Thymus (tissue), 11 donors: ENCODE measurements at regions not wholly inside any gene's neighbourhood (a gene's known extent, or its start where the extent isn't known, plus 50 kb on each side); places are given as distances from the start of the nearest gene placed in this dataset.

Experiments
- DNase-seq, 9 donors: peaks; one replicate each; pipeline ENCODE4 v3.0.0-alpha.2; 2013; ENCODE audit warnings: low spot score in 9 of 9, low read depth in 6 of 9, missing footprints in 1 of 9
- H3K27ac ChIP-seq, 2 donors: one replicate each; pipeline ENCODE4 v1.5.1; 2013; ENCODE audit warnings: control low read depth in 1 of 2, low read depth in 1 of 2, low read length in 1 of 2, mild to moderate bottlenecking in 1 of 2, moderate library complexity in 1 of 2
- H3K27me3 ChIP-seq, 2 donors: one replicate each; pipeline ENCODE4 v1.5.1; 2013; ENCODE audit warnings: low read length in 1 of 2; ENCODE audit not compliant: control insufficient read depth in 2 of 2, insufficient read depth in 1 of 2
- H3K36me3 ChIP-seq, 2 donors: one replicate each; pipeline ENCODE4 v1.5.1; 2013; ENCODE audit warnings: low read length in 1 of 2, mild to moderate bottlenecking in 1 of 2, moderate library complexity in 1 of 2; ENCODE audit not compliant: control insufficient read depth in 2 of 2, insufficient read depth in 2 of 2
- H3K4me1 ChIP-seq, 2 donors: one replicate each; pipeline ENCODE4 v1.5.1; 2013; ENCODE audit warnings: low read length in 2 of 2; ENCODE audit not compliant: control insufficient read depth in 2 of 2, insufficient read depth in 2 of 2
- H3K4me3 ChIP-seq, 2 donors: one replicate each; pipeline ENCODE4 v1.5.1; 2013; ENCODE audit warnings: low read length in 2 of 2, control low read depth in 1 of 2, mild to moderate bottlenecking in 1 of 2
- H3K9me3 ChIP-seq, 2 donors: one replicate each; pipeline ENCODE4 v1.5.1; 2013; ENCODE audit warnings: low read length in 1 of 2, mild to moderate bottlenecking in 1 of 2; ENCODE audit not compliant: control insufficient read depth in 2 of 2, insufficient read depth in 1 of 2
- WGBS: extraction: QIAGEN DNeasy Blood & Tissue Kit; methylation state at CpG from one replicate; pipeline ENCODE4 v1.1.7; 2013; 5-methylcytosine and 5-hydroxymethylcytosine counted together
- donor health status: healthy.

DNA sequence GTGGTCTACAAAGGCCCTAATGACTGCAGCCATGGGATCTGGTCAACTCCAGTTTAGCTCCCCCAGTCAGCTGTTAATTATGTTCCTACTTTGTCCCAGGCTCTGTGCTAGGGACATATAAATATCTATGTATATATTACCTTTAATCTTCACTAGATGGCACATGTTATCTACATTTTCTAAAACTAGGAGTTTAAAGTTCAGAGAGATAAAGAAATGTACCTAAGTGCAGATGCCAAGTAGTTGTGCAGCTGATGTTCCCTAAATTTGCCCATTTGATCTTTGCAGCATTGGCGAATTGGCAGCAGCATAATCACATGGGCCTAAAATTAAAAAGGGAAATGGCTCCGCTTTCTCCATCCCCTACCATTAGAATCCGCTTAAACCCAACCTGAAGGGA lies 541.1 kb downstream of the MED13L start:
- DNase-seq: no peak
- H3K9me3 ChIP-seq: no peaks in the 10 kb centered on the region
- H3K4me3 ChIP-seq: no peak overlapping the region
- no peaks in the 10 kb centered on the region for H3K36me3 ChIP-seq
- WGBS: 97% methylated on average over 3 of the region's 3 CpGs
- H3K4me1 ChIP-seq: no peaks in the 10 kb centered on the region
- no peaks in the 10 kb centered on the region for H3K27me3 ChIP-seq
- H3K27ac ChIP-seq: no peak overlapping the region

DNA sequence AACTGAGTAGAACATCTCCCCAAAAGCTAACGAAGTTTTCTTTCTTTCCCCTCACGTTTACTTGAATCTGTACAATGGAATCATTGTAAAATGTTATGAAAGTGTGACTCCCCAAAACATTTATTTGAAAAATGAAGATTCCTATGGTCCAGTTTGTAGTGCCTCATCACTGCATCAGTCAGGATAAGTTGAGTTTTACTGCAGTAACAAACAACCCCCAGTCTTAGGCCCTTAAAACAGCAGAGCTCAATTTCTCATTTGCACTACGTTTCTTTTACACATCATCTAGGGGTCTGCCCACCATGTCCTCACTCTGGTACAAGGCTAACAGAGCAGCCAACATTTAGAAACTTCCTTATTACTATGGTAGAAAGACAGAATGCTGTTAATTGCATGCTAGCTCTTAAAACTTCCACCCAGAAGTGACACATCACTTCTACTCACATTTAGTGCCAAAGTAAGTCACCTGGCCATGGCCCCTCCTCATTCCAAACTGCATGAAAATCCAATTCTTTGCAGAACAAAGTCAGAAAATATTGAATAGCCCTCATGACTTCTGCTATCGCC lies 546.4 kb downstream of the MED13L start:
- 73% methylated on average over 4 of the region's 4 CpGs for WGBS
- Histone ChIP-seq H3K4me1 (no peaks in the 10 kb centered on the region), H3K27me3 (no peaks in the 10 kb centered on the region), H3K9me3 (no peaks in the 10 kb centered on the region), H3K4me3 (no peak overlapping the region), H3K27ac (no peak overlapping the region), H3K36me3 (no peaks in the 10 kb centered on the region)
- no peak for DNase-seq

DNA sequence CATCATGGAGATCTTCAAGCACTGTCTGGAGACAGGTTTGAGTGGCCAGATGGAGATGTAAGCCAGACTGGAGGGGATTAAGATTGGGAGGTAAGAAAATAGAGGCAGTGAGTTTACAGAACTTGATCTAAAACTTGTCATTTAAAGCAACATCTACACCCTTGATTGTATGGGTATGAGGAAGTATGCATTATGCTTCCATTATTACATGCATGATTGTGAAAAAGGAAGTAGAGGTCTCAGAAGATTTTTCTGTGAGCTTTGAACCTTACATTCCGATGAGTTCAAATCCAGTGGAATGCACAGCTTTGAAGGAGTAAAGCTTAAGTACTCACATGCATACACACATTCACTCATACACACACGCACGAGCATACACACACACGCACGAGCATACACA lies 550.8 kb downstream of the MED13L start:
- WGBS: 96% methylated on average over 5 of the region's 5 CpGs
- H3K36me3 ChIP-seq: no peaks in the 10 kb centered on the region
- H3K27me3 ChIP-seq: no peaks in the 10 kb centered on the region
- no peaks in the 10 kb centered on the region for H3K9me3 ChIP-seq
- no peak overlapping the region for H3K27ac ChIP-seq
- no peaks in the 10 kb centered on the region for H3K4me1 ChIP-seq
- DNase-seq: no peak
- no peak overlapping the region for H3K4me3 ChIP-seq

GRCh38 chr12:115722181-115722580 lies 555.3 kb downstream of the MED13L start:
- Histone ChIP-seq H3K9me3 (no peaks in the 10 kb centered on the region), H3K36me3 (no peaks in the 10 kb centered on the region)
- 95% methylated on average over 2 of the region's 2 CpGs for WGBS

DNA sequence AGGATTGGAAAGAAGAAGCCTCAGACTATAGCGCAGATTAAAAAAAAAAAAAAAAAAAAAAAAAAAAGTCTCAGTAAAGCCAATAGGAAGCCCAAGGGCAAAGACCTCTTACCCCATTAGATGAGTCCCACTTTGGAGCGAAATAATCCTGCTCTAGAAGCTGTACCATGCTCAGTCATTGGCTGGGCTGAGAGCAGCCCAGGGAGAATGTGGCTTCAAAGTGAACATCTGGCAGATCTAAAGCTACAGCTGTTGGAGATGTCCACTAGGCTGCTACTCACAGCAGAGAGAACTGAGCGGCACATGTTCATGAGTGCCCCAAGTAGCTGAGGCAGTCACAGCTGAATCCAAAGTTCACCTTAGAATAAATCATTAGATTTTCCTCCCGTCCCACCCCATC lies 560.9 kb downstream of the MED13L start:
- Histone ChIP-seq H3K4me1 (no peaks in the 10 kb centered on the region), H3K27me3 (no peaks in the 10 kb centered on the region), H3K27ac (no peak overlapping the region), H3K36me3 (no peaks in the 10 kb centered on the region), H3K4me3 (no peak overlapping the region), H3K9me3 (no peaks in the 10 kb centered on the region)
- WGBS: 82% methylated on average over 4 of the region's 4 CpGs
- no peak for DNase-seq

More at GRCh38 chr12:115722181-115722580, 555.3 kb downstream of the MED13L start:
- Histone ChIP-seq H3K27me3 (no peaks in the 10 kb centered on the region), H3K27ac (no peak overlapping the region), H3K4me1 (no peaks in the 10 kb centered on the region), H3K4me3 (no peak overlapping the region)
- DNase-seq: no peak

- WGBS: 83% methylated on average over 3 of the region's 3 CpGs
Measured at GRCh38 chr12:115712676-115713075, 564.8 kb downstream of the MED13L start.

GRCh38 chr12:115710104-115710564 lies 567.4 kb downstream of the MED13L start:
- H3K27ac ChIP-seq: no peak overlapping the region
- no peaks in the 10 kb centered on the region for H3K9me3 ChIP-seq
- H3K27me3 ChIP-seq: no peaks in the 10 kb centered on the region
- no peak overlapping the region for H3K4me3 ChIP-seq
- no peaks in the 10 kb centered on the region for H3K36me3 ChIP-seq
- WGBS: 91% methylated on average over 3 of the region's 3 CpGs
- DNase-seq: no peak
- H3K4me1 ChIP-seq: no peaks in the 10 kb centered on the region

More at GRCh38 chr12:115712676-115713075, 564.8 kb downstream of the MED13L start:
- H3K4me3 ChIP-seq: no peak overlapping the region
- no peak for DNase-seq
- H3K4me1 ChIP-seq: no peaks in the 10 kb centered on the region
- H3K9me3 ChIP-seq: no peaks in the 10 kb centered on the region
- H3K27me3 ChIP-seq: no peaks in the 10 kb centered on the region
- H3K27ac ChIP-seq: no peak overlapping the region
- no peaks in the 10 kb centered on the region for H3K36me3 ChIP-seq

DNA sequence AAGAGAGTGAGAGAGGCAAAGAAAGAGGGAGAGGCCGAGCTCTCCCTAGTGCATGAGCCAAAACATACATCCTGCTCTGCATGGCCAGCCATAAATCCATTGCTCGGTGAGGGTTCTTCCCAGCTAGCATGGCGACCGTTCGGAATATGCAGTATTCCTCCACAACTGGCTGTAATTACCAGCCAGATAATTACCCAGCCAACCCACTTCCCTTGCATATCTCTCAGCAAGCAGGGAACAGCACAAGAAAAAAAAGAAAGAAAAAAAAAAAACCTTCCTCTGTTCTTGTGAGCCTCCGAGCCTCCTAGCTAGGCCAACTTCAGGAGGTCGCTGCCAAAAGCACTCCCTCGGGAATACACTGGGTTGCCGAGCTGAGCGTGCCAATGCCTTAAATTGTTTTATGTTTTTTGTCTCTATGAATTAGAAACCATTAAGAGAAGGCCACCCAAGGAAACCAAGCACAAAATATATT lies 567.9 kb downstream of the MED13L start:
- Histone ChIP-seq H3K4me3 (no peak overlapping the region), H3K4me1 (no peaks in the 10 kb centered on the region), H3K36me3 (no peaks in the 10 kb centered on the region), H3K27me3 (no peaks in the 10 kb centered on the region), H3K27ac (no peak overlapping the region), H3K9me3 (no peaks in the 10 kb centered on the region)
- no peak for DNase-seq
- WGBS: 71% methylated on average over 10 of the region's 10 CpGs

GRCh38 chr12:115708801-115709200 lies 568.7 kb downstream of the MED13L start:
- H3K36me3 ChIP-seq: no peaks in the 10 kb centered on the region
- DNase-seq: no peak
- H3K4me3 ChIP-seq: no peak overlapping the region
- no peaks in the 10 kb centered on the region for H3K9me3 ChIP-seq
- WGBS: 88% methylated on average over 2 of the region's 2 CpGs
- H3K27me3 ChIP-seq: no peaks in the 10 kb centered on the region
- H3K27ac ChIP-seq: no peak overlapping the region
- H3K4me1 ChIP-seq: no peaks in the 10 kb centered on the region
